Stimulated activated CD8-positive, alpha-beta memory T cell treated with anti-CD3 and anti-CD28 coated beads, Interleukin-15, amount 100 ng/mL, for 4 hours (primary cell): ENCODE measurements at regions not wholly inside any gene's neighbourhood (a gene's known extent, or its start where the extent isn't known, plus 50 kb on each side); places are given as distances from the start of the nearest gene placed in this dataset.

ENCODE experiments used
- DNase-seq, 2 donors: peaks; one replicate each; pipeline ENCODE4 v3.0.0-alpha.2; 2020; ENCODE audit warnings: low read depth in 2 of 2

DNA sequence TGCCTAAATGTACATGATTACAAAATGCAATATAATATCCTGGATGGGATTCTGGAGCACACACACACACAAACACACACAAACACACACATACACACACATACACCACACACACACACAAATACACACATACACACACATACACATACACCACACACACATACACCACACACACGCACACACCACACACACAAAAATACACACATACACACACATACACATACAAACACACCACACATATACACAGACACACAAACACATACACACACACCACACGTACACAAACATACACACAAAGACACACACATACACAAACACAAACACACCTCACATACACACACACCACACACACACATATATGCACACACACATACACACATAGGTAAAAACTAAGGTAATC, 134.6 kb upstream of the SYNDIG1 start:
- no peak for DNase-seq

DNA sequence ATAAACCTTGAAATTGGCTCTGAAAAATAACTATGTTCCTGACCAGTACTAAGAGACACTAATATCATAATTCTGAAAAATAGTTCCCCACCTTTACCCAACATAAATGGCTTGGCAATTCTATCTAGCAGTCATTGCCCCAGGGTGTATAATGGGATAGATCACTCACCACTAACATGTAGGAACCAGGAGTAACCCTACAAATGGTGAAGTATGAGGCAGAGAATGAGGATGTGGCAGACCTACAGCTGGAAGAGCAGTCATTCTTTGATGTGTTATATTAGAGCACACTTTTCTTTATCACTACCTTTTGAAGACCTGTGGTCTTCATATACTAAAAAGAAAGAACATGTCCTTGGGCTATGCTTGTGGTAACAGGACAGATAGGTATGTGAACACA, 136.5 kb upstream of the SYNDIG1 start:
- no peak for DNase-seq

DNA sequence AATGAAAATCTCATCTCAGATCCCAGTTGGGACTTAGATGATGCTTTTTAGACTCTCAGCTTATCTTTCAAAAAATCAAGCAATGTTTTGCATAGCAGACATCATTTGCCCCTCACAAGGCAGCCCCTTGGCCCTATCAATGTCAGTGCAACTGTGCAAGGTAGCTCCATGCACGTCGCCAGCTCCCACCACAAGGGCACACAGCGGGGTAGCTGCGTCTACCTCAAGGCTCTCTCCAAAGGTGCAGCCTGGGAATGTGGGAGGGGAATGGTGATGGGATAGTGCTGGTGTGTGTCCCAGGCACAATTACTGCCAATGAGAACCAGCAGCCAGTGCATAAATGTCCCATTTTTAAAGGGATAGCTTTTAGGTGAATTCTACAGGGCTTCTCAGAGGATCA, 137.5 kb upstream of the SYNDIG1 start:
- DNase-seq = no peak

DNA sequence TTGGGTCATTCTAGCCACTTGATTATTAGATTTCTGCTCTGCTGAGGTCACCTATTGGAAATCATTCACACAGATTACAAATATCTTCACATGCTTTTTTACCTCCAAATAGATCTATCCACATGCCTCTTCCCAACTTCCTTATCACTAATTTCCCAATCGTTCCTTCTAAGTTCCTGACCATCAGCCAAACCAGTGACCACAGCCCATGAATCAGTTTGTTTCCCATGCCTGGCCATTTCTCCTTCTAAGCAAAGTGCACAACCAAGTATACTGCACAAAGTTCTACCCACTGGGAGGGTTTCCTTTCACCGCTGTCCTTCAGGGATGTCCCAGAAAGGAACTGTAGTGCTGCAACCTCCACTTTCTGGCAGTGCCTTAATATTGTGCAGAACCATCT, 140.5 kb upstream of the SYNDIG1 start:
- no peak for DNase-seq

DNA sequence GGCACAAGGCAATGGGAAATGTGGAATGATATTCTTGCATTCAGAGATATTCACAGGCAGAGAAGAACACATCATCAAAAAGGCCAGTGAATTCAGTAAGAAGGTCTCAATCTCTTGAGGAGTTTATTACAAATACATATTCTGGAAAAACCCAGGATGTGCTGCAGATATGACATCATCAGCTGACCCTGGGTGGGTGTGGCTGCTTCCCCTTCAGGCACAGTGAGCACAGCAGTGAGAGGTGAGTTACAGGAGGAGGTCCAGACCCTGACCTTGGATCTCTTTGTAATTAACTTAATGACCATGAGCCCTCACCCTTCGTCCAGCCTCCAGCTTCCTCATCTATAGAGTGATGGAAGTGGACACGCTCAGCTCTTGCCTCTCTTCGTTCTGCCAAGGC, 147.5 kb upstream of the SYNDIG1 start:
- DNase-seq = no peak

DNA sequence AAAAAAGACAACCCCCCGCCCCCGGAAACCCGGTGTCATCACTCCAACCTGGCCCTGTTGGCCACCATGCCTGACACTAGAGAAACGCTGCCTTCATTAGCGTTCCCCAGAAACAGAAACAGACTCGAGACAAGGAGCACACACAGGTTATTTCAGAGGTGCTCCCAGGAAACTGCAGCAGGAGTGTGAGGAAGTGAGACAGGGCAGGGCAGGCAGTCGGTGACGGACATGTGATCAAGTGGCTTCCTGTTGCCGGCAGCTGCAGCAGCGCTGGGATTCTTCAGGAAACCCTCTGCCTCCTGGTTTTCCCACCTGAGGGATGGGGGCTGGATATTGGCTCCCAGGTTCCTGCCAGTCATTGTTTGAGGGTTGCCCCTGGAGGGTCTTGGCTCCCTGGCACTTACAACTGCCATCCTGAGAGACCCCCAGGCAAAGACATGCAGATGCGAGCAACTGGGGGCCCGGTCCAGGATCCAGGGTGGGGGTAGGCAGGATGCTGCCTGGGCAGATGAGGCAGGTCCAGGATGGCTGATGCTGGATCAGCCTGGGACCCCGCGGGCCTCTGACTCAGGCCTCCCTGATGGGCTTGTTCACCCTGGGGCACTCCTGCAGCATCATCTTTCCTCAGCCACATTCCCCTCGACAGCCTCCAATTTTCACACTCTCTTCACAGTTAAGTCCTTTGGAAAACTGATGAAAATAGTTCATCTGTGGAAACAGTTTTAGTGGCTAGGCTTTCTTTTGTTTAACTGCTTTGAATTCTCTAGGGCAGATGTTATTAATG, 150.7 kb upstream of the SYNDIG1 start:
- DNase-seq = no peak

DNA sequence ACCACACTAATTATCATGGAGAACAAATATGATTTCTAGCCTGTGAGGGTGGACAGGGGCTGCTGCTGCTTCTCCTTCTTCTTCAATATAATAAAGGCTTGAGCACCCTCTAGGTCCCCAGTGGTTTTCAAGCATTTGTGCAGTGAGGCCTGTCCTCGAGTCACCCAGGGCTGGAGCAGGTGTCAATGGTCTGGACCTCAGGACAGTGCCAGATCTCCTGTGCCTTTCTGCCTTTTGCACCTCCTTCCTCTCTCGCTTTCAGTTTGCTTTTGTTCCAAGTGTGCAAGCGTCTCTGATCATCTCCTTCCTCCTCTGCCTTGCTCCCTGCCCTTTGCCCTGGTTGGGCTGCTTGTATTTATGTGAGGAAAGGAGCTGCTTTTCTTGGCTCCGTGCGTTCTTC, 152.2 kb upstream of the SYNDIG1 start:
- DNase-seq = no peak

DNA sequence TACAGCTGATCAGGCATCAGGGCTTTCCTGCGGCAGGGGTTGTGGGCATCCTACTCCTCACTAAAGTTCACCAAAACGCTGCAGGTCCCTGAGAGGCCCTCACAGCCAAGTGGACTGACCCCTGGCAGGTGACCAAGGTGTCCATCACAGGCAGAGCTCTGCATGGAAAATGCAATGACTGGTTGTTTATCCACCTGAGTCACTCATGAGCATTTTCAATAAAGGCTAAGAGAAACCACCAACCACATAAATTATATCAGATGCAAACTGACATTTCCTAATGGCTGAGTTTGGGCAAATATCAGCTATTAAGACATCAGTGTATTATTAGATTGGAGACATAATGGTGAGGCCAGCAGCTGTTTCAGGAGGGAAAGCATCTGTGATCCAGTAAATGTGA, 152.7 kb upstream of the SYNDIG1 start:
- DNase-seq = no peak

DNA sequence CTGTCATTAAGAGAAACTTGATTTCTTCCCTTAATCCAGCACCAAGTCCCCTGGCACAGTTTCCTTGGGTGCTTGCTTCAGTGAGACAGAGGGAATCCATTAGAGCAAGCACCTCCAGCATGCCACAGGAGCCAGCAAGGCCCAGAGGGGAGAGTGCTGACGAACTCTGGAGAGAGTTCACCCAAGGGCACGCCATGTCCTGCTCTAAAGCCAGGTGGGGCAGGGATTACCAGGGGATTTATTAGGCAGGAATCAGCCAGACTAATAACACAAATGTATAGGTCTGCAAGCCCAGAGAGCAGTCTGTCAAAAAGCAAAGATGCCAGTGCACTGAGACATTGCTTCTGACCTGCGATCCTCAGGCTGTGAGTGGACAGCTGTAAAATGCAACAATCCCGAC, 155.4 kb upstream of the SYNDIG1 start:
- no peak for DNase-seq

DNA sequence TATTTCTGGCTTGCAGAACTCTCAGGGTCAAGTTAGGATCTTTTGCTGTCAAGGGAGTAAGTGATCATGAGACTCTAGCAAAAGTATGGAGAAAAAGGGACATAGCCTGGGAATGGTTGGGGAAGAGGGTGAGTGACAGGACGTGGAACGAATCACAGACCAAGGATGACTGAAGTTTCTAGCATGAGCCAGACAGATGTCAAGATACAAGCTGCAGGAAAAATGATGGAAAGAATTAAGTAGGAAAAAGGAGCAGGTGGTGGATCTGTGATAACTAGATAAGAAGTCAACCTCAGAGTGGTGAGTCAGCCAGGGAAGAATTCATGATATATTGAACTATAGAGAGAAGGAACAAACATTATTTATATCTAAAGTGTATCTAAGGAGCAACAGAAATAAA, 159.8 kb upstream of the SYNDIG1 start:
- DNase-seq = no peak

DNA sequence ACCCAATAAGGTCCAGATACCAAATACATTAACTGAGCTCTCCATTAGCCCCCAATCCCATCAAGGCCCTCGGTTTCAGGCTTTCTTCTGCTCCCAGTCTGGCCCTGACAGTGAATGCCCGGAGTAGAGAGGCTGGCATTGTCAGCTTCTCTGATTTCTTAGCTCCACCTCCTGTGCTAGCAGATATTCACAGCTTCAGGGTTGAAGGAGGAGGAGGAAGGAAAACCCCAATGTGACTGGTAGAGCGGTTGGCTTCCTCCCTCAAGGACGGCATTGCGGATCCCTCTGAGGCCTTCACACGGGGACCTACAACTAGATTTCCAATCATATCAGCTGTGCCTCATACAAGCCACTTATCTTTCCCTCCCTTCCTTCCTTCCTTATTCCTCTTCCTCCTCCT, 164.1 kb upstream of the SYNDIG1 start:
- no peak for DNase-seq

DNA sequence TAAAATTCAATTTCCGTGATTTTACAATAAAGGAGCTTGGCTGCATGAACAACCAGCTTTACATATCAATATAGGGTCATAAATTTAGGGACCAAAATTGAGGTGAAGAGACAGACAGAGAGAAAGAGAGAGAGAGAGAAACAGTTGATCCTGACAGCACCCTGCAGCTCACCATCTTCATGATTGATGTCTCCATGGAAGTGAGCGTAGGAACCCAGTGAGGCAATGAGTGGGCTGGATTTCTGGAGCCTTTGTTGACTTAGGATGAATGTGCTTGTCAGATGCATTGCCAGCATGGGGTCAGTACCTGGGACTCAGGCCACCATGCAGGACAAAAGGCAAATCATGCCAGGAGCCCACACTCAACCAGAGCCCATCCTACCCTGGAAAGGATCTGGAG, 165.1 kb upstream of the SYNDIG1 start:
- no peak for DNase-seq

DNA sequence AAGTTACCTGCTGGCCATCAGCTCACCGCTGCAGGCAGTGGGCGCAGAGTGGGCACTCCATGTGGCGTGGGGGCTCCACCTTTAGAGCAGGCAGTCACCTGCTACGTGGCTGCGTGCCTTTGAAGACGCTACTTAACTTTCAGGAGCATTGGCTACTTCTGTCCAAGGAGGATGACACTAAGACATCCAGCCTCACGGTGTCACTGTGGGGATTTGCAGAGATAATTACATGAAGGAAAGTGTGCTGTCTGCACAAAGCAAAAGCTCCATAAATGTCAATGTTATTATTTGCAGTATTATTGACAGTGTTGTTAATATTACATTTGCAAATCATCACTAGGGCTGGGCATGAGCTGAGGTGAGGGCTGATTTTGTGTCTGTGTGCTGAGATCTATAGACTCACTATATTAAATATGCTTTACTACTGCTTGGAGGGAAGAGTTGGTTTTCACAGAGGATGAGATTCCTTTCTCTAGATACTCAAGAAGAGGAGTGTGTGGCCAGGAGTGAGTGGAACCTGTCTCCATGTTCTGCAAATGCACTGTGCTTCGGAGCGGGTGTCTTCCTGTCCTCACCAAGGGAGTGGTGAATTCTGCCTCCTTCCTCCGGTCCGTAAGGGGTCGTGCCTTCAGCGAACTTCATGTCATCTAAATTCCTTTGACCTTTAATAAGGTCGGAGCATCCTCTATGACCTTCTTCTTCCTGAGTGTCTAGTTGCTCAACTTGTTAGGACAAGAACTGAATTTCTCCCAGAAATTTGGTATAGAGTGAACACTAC, 165.8 kb upstream of the SYNDIG1 start:
- DNase-seq = no peak

DNA sequence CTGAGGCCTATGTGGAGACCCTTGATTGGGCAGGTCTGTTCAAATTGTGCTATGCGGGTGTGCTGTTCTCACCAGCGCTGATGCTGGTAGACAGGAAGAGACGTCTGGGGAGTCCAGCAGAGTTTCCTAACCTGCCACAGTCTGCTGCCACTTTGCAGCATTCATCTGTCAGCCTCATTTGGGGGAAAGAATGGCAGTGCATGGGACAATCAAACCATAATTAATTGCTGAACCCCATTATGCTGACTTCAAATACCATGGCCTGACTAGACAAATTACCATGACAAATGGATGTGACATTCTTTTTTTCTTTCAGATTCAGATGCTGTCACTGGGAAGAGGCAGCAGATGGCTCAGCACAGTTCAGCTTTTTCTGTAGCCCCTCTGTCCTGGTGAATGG, 171.4 kb upstream of the SYNDIG1 start:
- no peak for DNase-seq

DNA sequence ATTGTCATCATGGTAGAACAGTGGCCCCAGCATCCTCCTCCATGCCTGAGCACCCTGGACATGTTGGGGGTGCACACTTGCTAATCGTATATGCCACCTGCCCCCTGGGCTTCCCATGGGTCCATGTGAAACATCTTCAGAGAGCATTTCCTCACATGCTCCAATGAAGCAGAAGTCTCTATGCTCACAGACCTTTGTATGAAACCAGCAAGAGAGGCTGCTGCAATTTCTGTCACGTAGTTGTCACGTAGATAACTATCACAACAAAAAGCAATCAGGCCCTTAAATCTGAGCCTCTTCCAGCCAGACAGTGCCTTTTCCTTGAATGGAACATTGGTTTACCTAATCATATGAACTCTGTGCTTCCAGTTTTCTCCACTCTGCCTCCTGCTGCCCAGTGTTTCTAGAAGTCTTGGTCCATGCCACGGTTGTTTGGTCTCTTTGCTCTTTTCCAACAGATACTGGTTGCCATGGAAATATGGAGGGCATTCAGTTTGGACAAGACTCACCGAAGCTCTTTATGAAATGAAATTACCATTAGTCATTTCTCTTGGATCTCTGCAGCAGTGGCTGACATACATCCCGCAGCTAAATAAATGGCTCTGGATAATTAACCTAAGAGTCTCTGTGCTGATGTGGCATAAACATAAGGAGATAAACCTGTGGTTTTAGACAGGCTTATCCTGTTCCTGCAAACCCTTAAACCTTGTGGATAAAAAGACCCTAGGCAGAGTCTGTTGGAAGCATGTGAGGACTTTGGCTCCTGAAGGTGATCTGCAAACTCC, 172.8 kb upstream of the SYNDIG1 start:
- DNase-seq = no peak

DNA sequence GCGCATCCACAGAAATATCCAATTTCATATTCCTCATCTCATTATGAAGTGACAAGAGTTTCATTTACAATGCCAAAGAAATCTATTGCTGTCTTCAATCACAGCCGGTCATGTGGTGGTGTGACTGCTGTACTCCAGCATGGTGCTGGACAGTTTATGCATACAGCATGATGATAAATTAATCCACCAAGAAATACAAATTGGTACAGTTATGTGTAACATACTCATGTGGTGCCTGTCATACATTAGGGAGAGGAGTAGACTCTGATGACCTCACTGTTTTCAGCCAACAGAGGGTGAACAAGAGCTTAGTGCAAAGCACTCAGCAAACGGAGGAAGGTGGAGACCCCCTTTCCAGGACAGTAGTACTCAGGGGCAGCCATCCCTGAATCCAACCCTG, 178.4 kb upstream of the SYNDIG1 start:
- no peak for DNase-seq

DNA sequence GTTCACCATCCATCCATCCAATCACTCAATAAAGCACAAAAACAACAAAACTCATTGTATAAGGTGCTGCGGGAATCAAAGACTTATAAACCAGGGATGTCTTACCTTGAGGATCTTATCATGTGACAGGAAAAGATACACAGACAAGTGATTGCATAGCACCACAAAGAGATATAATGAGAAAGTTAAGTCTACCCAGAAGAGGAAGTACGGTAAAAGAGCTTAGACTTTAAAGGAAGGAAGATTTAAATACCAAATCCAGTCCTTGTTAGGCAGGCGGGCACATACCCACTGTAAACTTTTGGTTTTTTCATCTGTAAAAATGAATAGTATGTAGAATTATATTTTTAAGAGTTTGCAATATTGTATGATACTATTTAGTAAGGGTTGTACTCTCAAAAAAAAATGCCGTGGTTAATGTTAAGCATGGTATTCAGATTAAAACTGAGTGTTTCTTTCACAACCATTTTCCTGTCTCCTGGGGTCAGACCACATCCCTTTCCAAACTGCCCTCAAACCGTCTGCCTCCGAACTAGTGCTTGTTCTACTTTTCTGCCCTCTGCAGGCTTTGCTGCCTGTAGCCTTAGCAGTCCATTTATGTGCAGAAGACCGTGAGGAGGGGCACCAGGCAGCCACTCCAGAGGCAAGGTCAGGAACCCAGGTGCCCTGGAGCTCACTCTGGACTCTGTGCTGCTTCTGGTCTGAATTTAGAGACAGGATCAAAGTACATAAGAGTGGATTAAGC, 179.5 kb upstream of the SYNDIG1 start:
- DNase-seq = no peak

DNA sequence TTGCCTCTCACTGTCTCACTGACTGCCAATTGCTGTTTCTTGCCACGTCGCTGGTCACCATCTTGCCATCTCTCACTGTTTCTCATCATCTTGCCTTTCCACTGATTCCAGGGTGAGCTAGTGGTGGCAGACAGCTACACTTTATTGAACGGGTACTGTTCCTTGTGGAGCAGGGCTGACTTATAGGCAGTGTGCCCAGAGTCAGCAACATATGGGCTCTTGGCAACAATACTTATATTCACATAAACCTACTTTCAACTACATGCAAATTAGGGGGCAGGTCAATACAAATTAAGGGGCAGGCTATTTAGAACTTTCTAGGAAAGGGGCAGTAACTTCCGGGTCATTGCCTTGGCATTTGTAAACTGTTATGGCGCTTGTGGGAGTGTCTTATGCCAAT, 186.2 kb upstream of the SYNDIG1 start:
- DNase-seq = no peak

DNA sequence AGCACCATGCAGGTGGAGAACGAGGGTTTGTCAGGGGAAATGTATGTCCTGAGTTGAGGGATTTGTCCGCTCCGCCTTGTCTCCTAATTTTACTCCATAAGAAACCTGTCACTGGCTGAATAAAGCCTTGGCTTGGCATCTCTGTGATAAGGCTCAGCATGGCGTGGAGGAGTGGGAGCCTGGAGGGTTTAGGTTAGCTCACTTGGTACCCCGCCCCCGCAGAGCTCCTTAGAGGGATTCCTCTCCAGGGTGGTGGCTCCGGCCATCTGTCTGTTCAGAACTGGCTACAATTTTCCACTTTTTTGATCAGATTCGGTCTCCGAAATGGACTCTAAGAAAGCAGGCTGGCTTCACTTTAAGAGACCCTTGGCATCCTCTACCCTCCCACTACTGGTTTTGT, 192.2 kb upstream of the SYNDIG1 start:
- DNase-seq = no peak

DNA sequence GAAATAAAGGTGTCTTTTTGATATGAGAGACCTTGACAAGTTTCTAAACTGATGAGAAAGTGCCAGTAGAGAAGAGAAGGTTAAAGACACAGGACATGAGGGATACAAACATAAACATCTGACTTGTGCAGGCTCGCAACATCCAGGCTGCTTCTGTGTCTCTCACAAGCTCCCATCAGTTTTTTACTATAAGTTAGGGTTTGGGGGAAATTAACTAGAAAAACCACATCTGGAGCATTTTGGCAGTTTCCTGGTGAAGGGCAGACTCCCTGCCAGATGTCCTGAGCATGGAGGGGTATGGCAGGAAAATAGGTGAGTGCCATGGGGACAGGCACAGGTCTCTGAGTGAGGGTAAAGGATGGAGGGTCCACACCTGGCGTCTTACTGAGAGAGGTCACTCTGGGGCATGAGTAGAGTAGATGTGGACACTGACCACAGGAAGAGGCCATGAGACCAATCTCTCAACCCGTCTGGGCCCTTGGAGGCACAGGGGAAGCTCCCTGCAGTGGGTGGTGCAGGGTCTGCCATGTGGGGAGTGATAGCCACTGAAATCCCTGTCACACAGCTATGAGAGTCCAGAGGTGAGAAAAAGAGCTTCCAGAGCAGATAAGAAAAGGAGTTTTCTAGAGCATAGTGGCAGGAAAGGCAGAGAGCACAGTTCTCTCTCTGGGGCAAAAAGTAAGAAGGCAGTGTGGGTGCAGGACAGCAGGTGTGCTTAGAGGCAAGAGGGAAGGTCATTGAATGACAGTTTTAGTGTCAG, 193.3 kb upstream of the SYNDIG1 start:
- no peak for DNase-seq

DNA sequence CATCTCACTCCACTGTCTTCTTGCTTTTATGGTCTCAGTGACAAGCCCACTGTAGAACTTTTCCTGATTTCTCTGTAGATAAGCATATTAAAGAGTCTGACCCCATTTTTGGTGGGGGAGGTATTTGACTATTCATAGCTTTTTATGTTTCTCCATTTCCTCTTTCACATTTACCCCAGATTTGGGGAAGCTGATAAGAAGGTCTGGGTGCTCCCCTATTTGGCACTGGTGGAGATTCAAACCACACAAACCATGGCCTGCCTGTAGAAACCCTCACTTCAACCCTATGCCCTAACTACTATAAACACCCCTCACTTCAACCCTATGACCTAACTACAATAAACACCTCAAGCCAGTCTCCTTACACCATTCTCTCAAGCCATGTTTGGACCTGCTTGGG, 196.2 kb upstream of the SYNDIG1 start:
- no peak for DNase-seq
